ENCODE measurements at regions not wholly inside any gene's neighbourhood (a gene's known extent, or its start where the extent isn't known, plus 50 kb on each side); places are given as distances from the start of the nearest gene placed in this dataset.

DNA sequence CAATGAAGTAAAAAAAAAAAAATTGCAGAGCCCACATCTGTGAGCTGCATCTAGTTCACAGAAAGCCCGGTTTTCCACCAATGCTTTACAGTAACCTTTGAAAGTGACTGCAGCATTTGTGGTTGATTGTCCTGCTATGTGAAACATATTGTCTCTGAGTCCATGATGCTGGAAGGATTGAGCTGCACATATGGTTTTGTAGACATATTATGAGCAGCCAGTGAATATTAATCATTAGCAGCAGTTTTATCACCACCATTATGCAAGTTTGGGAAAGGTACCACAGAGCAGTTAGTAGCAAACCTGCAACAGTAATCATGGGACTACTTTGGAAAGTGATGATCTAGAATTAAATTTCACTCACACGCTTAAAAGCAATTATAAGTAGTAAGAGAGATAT lies 151.5 kb upstream of the PRICKLE1 start:
- FAIRE-seq: no peak

GRCh38 chr12:42737398-42737797 lies 147.9 kb upstream of the PRICKLE1 start:
- TF ChIP-seq CTCF (IDR thresholded peaks at IDR 0.05; ENCODE audit: insufficient read depth, missing control alignments): no peak
- FAIRE-seq: no peak

More for the DNA sequence above, 151.5 kb upstream of the PRICKLE1 start:
- TF ChIP-seq CTCF (IDR thresholded peaks at IDR 0.05; ENCODE audit: insufficient read depth, missing control alignments): no peak
- no peak for DNase-seq (ENCODE audit: insufficient read length, low spot score)

DNA sequence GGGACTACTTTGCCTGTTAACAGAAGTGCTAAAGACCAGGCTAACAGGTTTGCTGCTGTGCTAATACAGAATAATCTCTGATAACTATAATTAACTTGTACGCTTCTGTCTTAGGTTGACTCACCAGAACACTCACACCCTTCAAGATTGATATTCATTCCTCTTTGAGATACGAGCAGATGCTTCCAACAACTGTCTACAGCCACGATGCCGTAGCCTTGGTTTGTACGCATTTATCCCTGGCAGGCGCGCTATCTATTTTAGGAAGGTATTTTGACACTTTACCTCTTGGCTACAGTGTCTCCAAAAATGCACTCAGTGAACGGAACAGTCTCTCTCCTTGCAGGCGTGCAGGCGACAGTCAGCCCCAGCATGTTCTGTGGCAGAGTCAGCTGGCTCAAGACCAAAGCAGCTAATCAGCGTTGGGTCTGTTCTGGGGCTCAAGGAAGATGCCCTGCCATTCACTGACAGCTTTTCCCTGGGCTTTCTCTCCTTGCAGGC lies 146.4 kb upstream of the PRICKLE1 start:
- FAIRE-seq: no peak
- no peak for TF ChIP-seq CTCF (IDR thresholded peaks at IDR 0.05; ENCODE audit: insufficient read depth, missing control alignments)
- DNase-seq (ENCODE audit: insufficient read length, low spot score): no peak

More at GRCh38 chr12:42737398-42737797, 147.9 kb upstream of the PRICKLE1 start:
- DNase-seq (ENCODE audit: insufficient read length, low spot score): no peak

- TF ChIP-seq CTCF (IDR thresholded peaks at IDR 0.05; ENCODE audit: insufficient read depth, missing control alignments): no peak
- FAIRE-seq (no peak), DNase-seq (ENCODE audit: insufficient read length, low spot score) (no peak)
These were observed 144.4 kb upstream of the PRICKLE1 start for GRCh38 chr12:42733911-42734310.

- DNase-seq (ENCODE audit: insufficient read length, low spot score) (no peak), FAIRE-seq (no peak)
- TF ChIP-seq CTCF (IDR thresholded peaks at IDR 0.05; ENCODE audit: insufficient read depth, missing control alignments): no peak
These were observed 143.4 kb upstream of the PRICKLE1 start for GRCh38 chr12:42732908-42733411.

DNA sequence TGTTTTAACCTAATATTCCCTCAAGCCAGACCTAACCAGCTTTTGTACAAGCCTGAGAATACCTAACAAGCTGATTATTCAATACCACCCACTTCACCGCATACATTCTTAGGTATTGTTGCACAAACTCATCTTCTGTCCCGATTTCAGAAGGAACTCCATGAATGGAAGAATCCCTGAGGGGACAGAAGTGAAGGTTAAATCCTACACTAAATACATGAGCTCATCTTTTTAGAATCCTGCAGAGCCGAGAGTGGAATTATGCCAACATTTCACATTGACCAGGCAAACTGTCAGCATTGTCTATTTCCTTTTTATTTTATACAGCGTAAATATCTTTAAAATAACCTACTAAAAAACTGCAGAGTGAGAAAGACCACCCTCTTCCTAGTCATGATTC lies 140.7 kb upstream of the PRICKLE1 start:
- FAIRE-seq: no peak

More for the DNA sequence above, 140.7 kb upstream of the PRICKLE1 start:
- no peak for TF ChIP-seq CTCF (IDR thresholded peaks at IDR 0.05; ENCODE audit: insufficient read depth, missing control alignments)
- no peak for DNase-seq (ENCODE audit: insufficient read length, low spot score)
